Upper lobe of left lung (tissue), 4 donors: ENCODE measurements at regions not wholly inside any gene's neighbourhood (a gene's known extent, or its start where the extent isn't known, plus 50 kb on each side); places are given as distances from the start of the nearest gene placed in this dataset.

Experiments used
- POLR2AphosphoS5 ChIP-seq, 2 donors: sonication (generic); formaldehyde crosslinking; IDR thresholded peaks; one replicate each; pipeline ENCODE4 v1.5.1; 2017; ENCODE audit warnings: antibody characterized with exemption in 2 of 2
- TF ChIP-seq, protein P1 (sequence below), 6 experiments: fragments of 450-650 bp in 4 of 6; fragments of 200-600 bp in 2 of 6; sonication (generic) in 2 of 6; IDR thresholded peaks; one replicate each; pipeline ENCODE4 v1.5.1; 2016 to 2019; ENCODE audit warnings: antibody characterized with exemption in 6 of 6

DNA sequence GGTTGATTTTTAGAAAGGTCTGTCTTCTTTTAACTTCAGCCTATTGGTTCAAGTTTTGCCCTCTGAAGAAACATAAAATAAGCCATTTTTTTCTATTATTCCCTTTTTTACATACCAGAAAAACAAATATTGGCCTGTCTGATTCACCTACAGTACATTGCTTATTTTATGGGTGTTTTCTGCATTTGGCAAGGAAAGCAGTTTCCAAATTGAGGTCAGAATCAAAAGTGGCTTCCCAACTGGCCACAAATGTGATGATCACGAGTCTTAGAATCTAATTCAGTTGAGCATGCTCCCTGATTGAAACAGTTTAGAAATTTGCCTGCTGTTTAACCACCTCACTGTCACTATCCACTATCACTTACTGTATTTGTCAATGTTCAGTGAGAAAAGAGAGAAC is 106.9 kb upstream of the CHMP2B start:
- TF ChIP-seq, protein P1, sequence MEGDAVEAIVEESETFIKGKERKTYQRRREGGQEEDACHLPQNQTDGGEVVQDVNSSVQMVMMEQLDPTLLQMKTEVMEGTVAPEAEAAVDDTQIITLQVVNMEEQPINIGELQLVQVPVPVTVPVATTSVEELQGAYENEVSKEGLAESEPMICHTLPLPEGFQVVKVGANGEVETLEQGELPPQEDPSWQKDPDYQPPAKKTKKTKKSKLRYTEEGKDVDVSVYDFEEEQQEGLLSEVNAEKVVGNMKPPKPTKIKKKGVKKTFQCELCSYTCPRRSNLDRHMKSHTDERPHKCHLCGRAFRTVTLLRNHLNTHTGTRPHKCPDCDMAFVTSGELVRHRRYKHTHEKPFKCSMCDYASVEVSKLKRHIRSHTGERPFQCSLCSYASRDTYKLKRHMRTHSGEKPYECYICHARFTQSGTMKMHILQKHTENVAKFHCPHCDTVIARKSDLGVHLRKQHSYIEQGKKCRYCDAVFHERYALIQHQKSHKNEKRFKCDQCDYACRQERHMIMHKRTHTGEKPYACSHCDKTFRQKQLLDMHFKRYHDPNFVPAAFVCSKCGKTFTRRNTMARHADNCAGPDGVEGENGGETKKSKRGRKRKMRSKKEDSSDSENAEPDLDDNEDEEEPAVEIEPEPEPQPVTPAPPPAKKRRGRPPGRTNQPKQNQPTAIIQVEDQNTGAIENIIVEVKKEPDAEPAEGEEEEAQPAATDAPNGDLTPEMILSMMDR (IDR thresholded peaks at IDR 0.05), result no peak
- TF ChIP-seq POLR2AphosphoS5 (IDR thresholded peaks at IDR 0.05), result no peak
